Activated T-cell treated with anti-CD3 and anti-CD28 coated beads for 24 hours (primary cell): ENCODE measurements at regions not wholly inside any gene's neighbourhood (a gene's known extent, or its start where the extent isn't known, plus 50 kb on each side); places are given as distances from the start of the nearest gene placed in this dataset.
"Not testable (repeated sequence)": the region's sequence is repeated elsewhere in the genome, so short reads cannot be mapped to it uniquely, and the experiment has no call there.

ENCODE experiments used
- DNase-seq: peaks from one replicate; pipeline ENCODE4 v3.0.0-alpha.2; 2020; ENCODE audit warnings: low read depth

GRCh38 chr2:234275515-234275914 lies 221.4 kb downstream of the ARL4C start:
- no peak for DNase-seq

GRCh38 chr2:234273887-234274584 lies 222.8 kb downstream of the ARL4C start:
- DNase-seq, result no peak

DNA sequence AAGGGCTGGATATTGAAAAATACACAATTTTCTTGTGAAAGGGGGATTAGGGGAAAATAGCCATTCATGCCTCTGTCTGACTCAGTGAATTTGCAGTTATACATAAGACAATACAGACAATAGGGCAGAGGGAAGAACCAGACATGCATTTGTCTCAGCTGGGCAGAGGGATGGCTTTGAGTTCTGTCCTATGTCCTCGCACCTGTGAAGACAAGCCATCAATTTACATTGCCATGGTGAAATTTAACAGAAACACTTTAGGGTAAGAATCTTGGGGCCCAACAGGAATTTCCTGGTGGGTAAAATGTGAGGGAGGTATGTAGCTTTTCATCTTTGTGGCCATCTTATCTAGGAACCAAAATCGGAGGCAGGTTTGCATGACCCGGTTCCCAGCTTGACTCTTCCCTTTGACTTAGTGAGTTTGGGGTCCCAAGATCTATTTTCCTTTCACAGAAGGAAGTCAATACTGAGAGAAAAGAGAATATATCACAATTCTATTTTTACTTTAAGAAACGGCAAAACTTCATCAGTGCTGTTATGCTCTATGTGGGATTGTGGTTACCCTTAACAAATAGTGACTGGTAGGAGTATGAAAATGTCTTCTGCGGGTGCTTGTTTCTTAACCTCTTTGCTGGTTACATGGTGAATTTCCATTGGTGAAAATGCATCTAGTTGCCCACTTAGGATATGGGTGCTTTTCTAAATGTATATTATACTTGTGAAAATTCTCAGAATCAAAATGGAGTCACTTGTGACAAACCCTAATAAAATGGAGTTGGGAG lies 221.8 kb downstream of the SPP2 start:
- no peak for DNase-seq

- DNase-seq, result no peak
These were observed 220.8 kb downstream of the SPP2 start for GRCh38 chr2:234271338-234271737.

GRCh38 chr2:234269769-234270204 lies 219.3 kb downstream of the SPP2 start:
- DNase-seq, result no peak

DNA sequence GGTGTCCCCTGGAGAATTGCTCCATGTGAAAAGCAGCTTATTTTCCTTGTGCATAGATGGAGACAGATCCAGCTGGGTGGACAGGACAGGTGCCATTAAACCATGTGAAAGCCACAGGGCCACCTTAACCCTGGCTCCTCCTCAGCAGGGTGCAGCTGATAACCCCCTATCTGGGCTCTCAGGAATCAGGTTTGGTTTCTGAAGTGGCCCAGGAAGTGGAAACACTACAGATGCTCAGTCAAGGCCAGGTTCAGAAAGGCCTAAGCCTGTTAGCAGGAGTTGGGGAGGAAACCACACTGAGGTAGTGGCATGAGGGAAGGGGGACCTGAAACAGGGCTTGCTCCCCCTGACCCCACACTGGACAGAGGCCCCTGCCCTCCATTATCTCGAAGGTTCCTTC lies 217.0 kb downstream of the SPP2 start:
- no peak for DNase-seq

DNA sequence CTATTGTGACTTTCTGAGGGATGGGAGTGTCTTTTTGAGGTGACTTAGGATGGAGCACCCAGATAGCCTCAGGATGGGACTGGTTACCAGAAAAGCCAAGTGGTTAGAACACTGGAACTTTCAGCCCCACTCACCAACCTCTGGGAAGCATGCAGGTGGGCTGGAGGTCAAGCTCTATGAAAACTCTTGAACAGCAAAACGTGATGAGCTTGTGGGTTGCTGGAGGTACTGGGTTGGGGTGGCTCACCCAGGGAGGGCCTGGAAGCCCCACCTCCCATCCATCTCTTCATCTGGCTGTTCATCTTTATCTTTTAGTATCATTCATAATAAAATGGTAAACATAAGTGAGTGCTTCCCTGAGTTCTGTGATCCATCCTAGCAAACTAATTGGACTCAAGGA lies 216.4 kb downstream of the SPP2 start:
- DNase-seq, result no peak

DNA sequence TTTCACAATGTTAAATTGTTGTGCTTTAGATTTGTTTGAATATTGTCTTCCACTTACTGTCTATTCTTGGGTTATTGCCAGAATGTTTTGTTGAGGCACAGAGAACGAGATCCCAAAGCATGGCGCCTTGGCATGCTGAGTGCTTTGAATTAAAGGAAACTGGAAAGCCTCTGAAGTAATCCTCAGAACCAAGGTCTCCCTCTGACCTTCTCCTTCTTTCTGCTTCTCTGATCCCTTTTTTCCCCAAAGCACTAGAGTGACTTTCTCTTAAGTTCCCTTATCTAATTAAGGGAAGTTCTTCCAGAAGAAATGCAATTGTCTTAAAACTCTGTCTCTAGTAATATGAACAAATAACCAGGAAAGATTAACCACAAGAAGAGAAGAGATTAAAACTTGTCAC lies 214.7 kb downstream of the SPP2 start:
- DNase-seq, result no peak

- no peak for DNase-seq
These were observed 211.2 kb downstream of the SPP2 start for GRCh38 chr2:234261736-234262135.

GRCh38 chr2:234259440-234259839 lies 208.9 kb downstream of the SPP2 start:
- DNase-seq, result no peak

- DNase-seq, result no peak
These were observed 208.2 kb downstream of the SPP2 start for GRCh38 chr2:234258562-234259141.

DNA sequence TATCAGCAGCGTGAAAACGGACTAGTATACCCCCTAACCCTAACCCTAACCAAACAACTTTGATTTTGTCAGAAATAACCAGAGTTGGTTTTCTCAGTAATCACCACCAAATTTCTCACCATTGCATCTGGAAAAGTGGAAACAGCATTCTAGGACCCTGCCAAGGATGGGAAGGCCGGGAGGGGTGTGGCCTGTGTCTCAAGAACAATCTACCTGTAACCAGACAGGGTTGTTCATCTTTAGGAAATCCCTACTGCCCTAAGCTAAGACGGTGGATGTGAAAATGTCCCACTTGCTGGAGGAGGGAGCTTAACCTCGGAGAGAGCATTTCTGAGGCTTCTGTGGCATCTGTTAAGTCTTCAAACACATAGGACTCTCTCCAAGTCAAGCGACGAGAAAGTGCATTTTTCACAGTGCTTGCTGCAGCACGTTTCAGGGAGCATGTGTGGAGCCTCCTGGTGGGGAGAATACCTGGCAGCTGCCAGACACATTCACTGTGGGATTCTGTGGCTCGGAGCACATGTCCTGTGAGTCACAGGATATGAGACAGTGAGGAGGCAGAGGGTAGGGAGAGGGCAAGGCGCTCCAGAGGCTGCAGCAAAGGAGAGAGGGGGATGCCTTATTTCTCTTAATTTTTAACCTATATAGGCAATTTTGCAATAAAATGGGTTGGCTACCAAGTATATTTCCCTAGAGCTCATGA lies 207.5 kb downstream of the SPP2 start:
- DNase-seq, result no peak

GRCh38 chr2:234256516-234256915 lies 206.0 kb downstream of the SPP2 start:
- DNase-seq, result no peak

GRCh38 chr2:234254783-234255521 lies 204.4 kb downstream of the SPP2 start:
- DNase-seq, result no peak

- DNase-seq, result no peak
These were observed 202.3 kb downstream of the SPP2 start for GRCh38 chr2:234252772-234253171.

DNA sequence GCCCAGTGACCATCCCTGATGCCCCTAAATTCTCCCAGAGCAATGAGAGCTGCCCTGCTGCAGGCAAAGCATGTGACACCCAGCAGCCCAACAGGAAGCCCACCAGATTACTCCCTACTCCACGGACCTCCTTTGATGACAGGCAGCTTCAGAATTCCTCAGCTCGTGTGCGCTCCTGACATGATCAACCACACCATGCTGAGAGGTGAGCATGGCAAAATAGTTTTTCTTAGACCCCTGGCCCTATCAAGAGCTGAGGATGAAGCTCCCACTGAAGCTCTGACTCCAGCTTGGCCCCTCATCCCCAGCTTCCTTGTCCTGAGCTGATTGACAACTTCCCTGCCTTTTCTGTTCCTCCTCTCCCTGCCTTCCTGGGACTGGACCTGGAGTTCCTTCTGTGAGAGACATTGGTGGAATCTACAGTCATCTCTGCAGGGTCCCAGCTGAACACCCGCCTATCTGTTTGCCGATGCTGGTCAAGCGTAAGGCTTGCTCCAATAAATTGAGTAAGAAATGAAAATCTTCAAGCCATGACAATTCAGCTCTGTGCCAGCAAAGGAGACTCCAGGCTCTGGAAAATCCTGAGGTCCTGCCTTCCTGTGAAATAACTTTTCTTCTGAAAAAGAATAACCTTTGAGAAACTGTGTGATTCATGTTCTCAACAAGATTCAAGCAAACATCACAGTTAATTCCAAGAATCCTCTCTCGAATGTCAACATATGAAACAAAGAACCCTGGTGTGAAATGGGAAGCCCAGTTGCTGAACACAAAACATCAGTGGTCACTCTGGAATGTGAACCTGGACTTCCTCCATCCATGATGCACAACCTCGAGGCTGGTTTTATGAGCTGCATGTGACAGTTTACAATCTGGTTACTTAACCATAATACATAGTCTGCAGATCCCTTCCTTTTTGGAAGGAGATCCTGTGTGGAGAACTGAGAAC lies 201.1 kb downstream of the SPP2 start:
- no peak for DNase-seq

- no peak for DNase-seq
These were observed 200.4 kb downstream of the SPP2 start for GRCh38 chr2:234250926-234251325.

GRCh38 chr2:234249873-234250272 lies 199.4 kb downstream of the SPP2 start:
- DNase-seq, result no peak

- DNase-seq, result no peak
These were observed 198.7 kb downstream of the SPP2 start for GRCh38 chr2:234249034-234249735.

GRCh38 chr2:234248213-234248710 lies 197.8 kb downstream of the SPP2 start:
- not testable (repeated sequence) for DNase-seq
